Activated CD8-positive, alpha-beta T cell treated with anti-CD3 and anti-CD28 coated beads, Interleukin-2, amount 10 ng/mL, durations not matched to agents 7 days and 5 days (primary cell): ENCODE measurements at regions not wholly inside any gene's neighbourhood (a gene's known extent, or its start where the extent isn't known, plus 50 kb on each side); places are given as distances from the start of the nearest gene placed in this dataset.

ENCODE experiments used
- ATAC-seq: fragments of 150-1000 bp; cut with Tn5 transposase; one replicate; pipeline ENCODE4 v1.10.0; 2021; ENCODE audit warnings: moderate library complexity
- CTCF ChIA-PET: fragments of 350-600 bp; sonication (Branson Sonifier 250); formaldehyde crosslinking; loops from one replicate; lab custom pipeline; 2021; ENCODE audit warnings: antibody characterized with exemption; lab: Charles Lee
- POLR2A ChIA-PET: fragments of 350-600 bp; sonication (Branson Sonifier 250); formaldehyde crosslinking; loops from one replicate; lab custom pipeline; 2021; ENCODE audit warnings: antibody characterized with exemption; lab: Charles Lee
- DNase-seq: peaks from one replicate; pipeline ENCODE4 v3.0.0-alpha.2; 2020
- H3K27ac Mint-ChIP-seq: one replicate; pipeline ENCODE4 v1.8.0; 2021; ENCODE audit warnings: mild to moderate bottlenecking, mixed read lengths
- H3K27me3 Mint-ChIP-seq: one replicate; pipeline ENCODE4 v1.8.0; 2021; ENCODE audit warnings: low read depth, mixed read lengths
- H3K36me3 Mint-ChIP-seq: one replicate; pipeline ENCODE4 v1.8.0; 2021; ENCODE audit warnings: low read depth, mixed read lengths
- H3K4me1 Mint-ChIP-seq: one replicate; pipeline ENCODE4 v1.8.0; 2021; ENCODE audit warnings: low read depth, mixed read lengths
- H3K4me3 Mint-ChIP-seq: one replicate; pipeline ENCODE4 v1.8.0; 2021; ENCODE audit warnings: mild to moderate bottlenecking, mixed read lengths
- H3K9me3 Mint-ChIP-seq: one replicate; pipeline ENCODE4 v1.8.0; 2022; ENCODE audit warnings: mixed read lengths; ENCODE audit not compliant: insufficient read depth

- H3K4me1 Mint-ChIP-seq, result no peaks in the 10 kb centered on the region
- no peak overlapping the region for H3K4me3 Mint-ChIP-seq
- H3K36me3 Mint-ChIP-seq, result no peaks in the 10 kb centered on the region
- ATAC-seq (no peak), DNase-seq (no peak)
- H3K27me3 Mint-ChIP-seq, result no peaks in the 10 kb centered on the region
- ChIA-PET POLR2A (interaction anchor here (0.7 kb wide), 1 partner anchor 1260 kb away, joined by 3 read pairs; no protein-coding TSS in a partner anchor), CTCF (no interaction called here)
- H3K27ac Mint-ChIP-seq, result no peak overlapping the region
- no peaks in the 10 kb centered on the region for H3K9me3 Mint-ChIP-seq
Observed at GRCh38 chr12:88377973-88378372, 202.3 kb downstream of the KITLG start.

GRCh38 chr12:88381466-88381865, 198.8 kb downstream of the KITLG start:
- DNase-seq, result no peak
- ChIA-PET POLR2A (no interaction called here), CTCF (no interaction called here)
- no peak overlapping the region for H3K4me3 Mint-ChIP-seq
- H3K27ac Mint-ChIP-seq, result no peak overlapping the region
- H3K36me3 Mint-ChIP-seq, result no peaks in the 10 kb centered on the region
- H3K9me3 Mint-ChIP-seq, result no peaks in the 10 kb centered on the region
- ATAC-seq, result no peak
- H3K27me3 Mint-ChIP-seq, result no peaks in the 10 kb centered on the region
- H3K4me1 Mint-ChIP-seq, result no peaks in the 10 kb centered on the region

GRCh38 chr12:88383405-88383804, 196.9 kb downstream of the KITLG start:
- H3K27me3 Mint-ChIP-seq, result no peaks in the 10 kb centered on the region
- DNase-seq (no peak), ATAC-seq (no peak)
- CTCF ChIA-PET, result no interaction called here
- no peaks in the 10 kb centered on the region for H3K4me1 Mint-ChIP-seq
- H3K4me3 Mint-ChIP-seq, result no peak overlapping the region
- no peaks in the 10 kb centered on the region for H3K36me3 Mint-ChIP-seq
- H3K9me3 Mint-ChIP-seq, result no peaks in the 10 kb centered on the region
- no peak overlapping the region for H3K27ac Mint-ChIP-seq
- POLR2A ChIA-PET, result no interaction called here

- Mint-ChIP-seq H3K27me3 (no peaks in the 10 kb centered on the region), H3K4me3 (no peak overlapping the region), H3K9me3 (no peaks in the 10 kb centered on the region), H3K27ac (no peak overlapping the region), H3K4me1 (no peaks in the 10 kb centered on the region), H3K36me3 (no peaks in the 10 kb centered on the region)
- POLR2A ChIA-PET, result no interaction called here
- CTCF ChIA-PET, result no interaction called here
- DNase-seq, result no peak
- ATAC-seq, result no peak
Observed at GRCh38 chr12:88388566-88389540, 191.4 kb downstream of the KITLG start.

GRCh38 chr12:88390811-88391210, 189.5 kb downstream of the KITLG start:
- no peak overlapping the region for H3K4me3 Mint-ChIP-seq
- no peak overlapping the region for H3K27ac Mint-ChIP-seq
- POLR2A ChIA-PET, result no interaction called here
- CTCF ChIA-PET, result no interaction called here
- DNase-seq (no peak), ATAC-seq (no peak)
- no peaks in the 10 kb centered on the region for H3K36me3 Mint-ChIP-seq
- no peaks in the 10 kb centered on the region for H3K27me3 Mint-ChIP-seq
- no peaks in the 10 kb centered on the region for H3K4me1 Mint-ChIP-seq
- H3K9me3 Mint-ChIP-seq, result no peaks in the 10 kb centered on the region

GRCh38 chr12:88391556-88391955, 188.7 kb downstream of the KITLG start:
- Mint-ChIP-seq H3K4me3 (no peak overlapping the region), H3K27me3 (no peaks in the 10 kb centered on the region), H3K9me3 (no peaks in the 10 kb centered on the region), H3K36me3 (no peaks in the 10 kb centered on the region), H3K27ac (no peak overlapping the region), H3K4me1 (no peaks in the 10 kb centered on the region)
- DNase-seq (no peak), ATAC-seq (no peak)
- ChIA-PET POLR2A (no interaction called here), CTCF (no interaction called here)

GRCh38 chr12:88393017-88393767, 187.1 kb downstream of the KITLG start:
- Mint-ChIP-seq H3K4me1 (no peaks in the 10 kb centered on the region), H3K9me3 (no peaks in the 10 kb centered on the region), H3K4me3 (no peak overlapping the region), H3K36me3 (no peaks in the 10 kb centered on the region), H3K27me3 (no peaks in the 10 kb centered on the region), H3K27ac (no peak overlapping the region)
- ATAC-seq (no peak), DNase-seq (no peak)
- ChIA-PET CTCF (no interaction called here), POLR2A (no interaction called here)

GRCh38 chr12:88398031-88398430, 182.2 kb downstream of the KITLG start:
- ChIA-PET CTCF (no interaction called here), POLR2A (no interaction called here)
- no peak overlapping the region for H3K27ac Mint-ChIP-seq
- H3K4me3 Mint-ChIP-seq, result no peak overlapping the region
- H3K27me3 Mint-ChIP-seq, result no peaks in the 10 kb centered on the region
- ATAC-seq, result no peak
- H3K36me3 Mint-ChIP-seq, result no peaks in the 10 kb centered on the region
- DNase-seq, result no peak
- no peaks in the 10 kb centered on the region for H3K4me1 Mint-ChIP-seq
- no peaks in the 10 kb centered on the region for H3K9me3 Mint-ChIP-seq

- no peaks in the 10 kb centered on the region for H3K27me3 Mint-ChIP-seq
- no peak overlapping the region for H3K27ac Mint-ChIP-seq
- no peak for DNase-seq
- no peak for ATAC-seq
- CTCF ChIA-PET, result no interaction called here
- no peaks in the 10 kb centered on the region for H3K36me3 Mint-ChIP-seq
- POLR2A ChIA-PET, result no interaction called here
- H3K4me1 Mint-ChIP-seq, result no peaks in the 10 kb centered on the region
- H3K9me3 Mint-ChIP-seq, result no peaks in the 10 kb centered on the region
- H3K4me3 Mint-ChIP-seq, result no peak overlapping the region
Observed at GRCh38 chr12:88399811-88400210, 180.5 kb downstream of the KITLG start.

GRCh38 chr12:88400302-88400701, 180.0 kb downstream of the KITLG start:
- Mint-ChIP-seq H3K4me1 (no peaks in the 10 kb centered on the region), H3K27ac (no peak overlapping the region), H3K4me3 (no peak overlapping the region), H3K36me3 (no peaks in the 10 kb centered on the region), H3K27me3 (no peaks in the 10 kb centered on the region), H3K9me3 (no peaks in the 10 kb centered on the region)
- ChIA-PET POLR2A (no interaction called here), CTCF (no interaction called here)
- no peak for DNase-seq
- no peak for ATAC-seq

GRCh38 chr12:88401155-88401554, 179.1 kb downstream of the KITLG start:
- Mint-ChIP-seq H3K27ac (no peak overlapping the region), H3K9me3 (no peaks in the 10 kb centered on the region), H3K4me3 (no peak overlapping the region), H3K36me3 (no peaks in the 10 kb centered on the region), H3K4me1 (no peaks in the 10 kb centered on the region), H3K27me3 (no peaks in the 10 kb centered on the region)
- DNase-seq, result no peak
- ChIA-PET POLR2A (no interaction called here), CTCF (no interaction called here)
- no peak for ATAC-seq

- CTCF ChIA-PET, result no interaction called here
- H3K4me3 Mint-ChIP-seq, result no peak overlapping the region
- no peaks in the 10 kb centered on the region for H3K36me3 Mint-ChIP-seq
- no peaks in the 10 kb centered on the region for H3K9me3 Mint-ChIP-seq
- H3K27ac Mint-ChIP-seq, result no peak overlapping the region
- H3K27me3 Mint-ChIP-seq, result no peaks in the 10 kb centered on the region
- POLR2A ChIA-PET, result no interaction called here
- DNase-seq (no peak), ATAC-seq (no peak)
- no peaks in the 10 kb centered on the region for H3K4me1 Mint-ChIP-seq
Observed at GRCh38 chr12:88406905-88407304, 173.4 kb downstream of the KITLG start.
